Activated CD4-positive, CD25-positive, alpha-beta regulatory T cell treated with anti-CD3 and anti-CD28 coated beads, Interleukin-2, amount 50 U/mL, for 24 hours (primary cell): ENCODE measurements at regions not wholly inside any gene's neighbourhood (a gene's known extent, or its start where the extent isn't known, plus 50 kb on each side); places are given as distances from the start of the nearest gene placed in this dataset.

Experiments
- ATAC-seq, 2 donors: fragments of 150-1000 bp; cut with Tn5 transposase; one replicate each; pipeline ENCODE4 v1.10.0; 2021; ENCODE audit warnings: mild to moderate bottlenecking in 1 of 2, moderate library complexity in 1 of 2

DNA sequence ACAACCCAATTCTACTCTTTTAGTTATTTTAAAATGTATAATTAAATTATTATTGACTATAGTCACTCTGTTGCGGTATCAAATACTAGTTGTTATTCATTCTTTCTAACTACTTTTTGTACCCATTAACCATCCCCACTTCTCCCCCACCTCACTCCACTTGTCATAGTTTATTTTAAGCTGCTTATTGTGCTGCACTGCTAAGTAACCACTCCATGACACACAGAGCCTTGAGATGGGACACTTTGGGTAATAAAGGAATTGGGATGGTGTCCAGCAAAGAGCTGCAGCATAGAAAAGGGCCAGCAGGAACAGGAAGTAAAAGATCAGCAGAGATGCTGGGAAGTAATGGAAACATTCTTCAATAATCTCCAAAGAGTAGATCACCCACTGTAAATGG is 123.0 kb downstream of the RPS29 start:
- no peak for ATAC-seq

- ATAC-seq = peak; percentile 74 to 75
Measured at GRCh38 chr14:49461529-49462401, 124.4 kb downstream of the RPS29 start.

- ATAC-seq = no peak
Measured at GRCh38 chr14:49460662-49461061, 125.5 kb downstream of the RPS29 start.

DNA sequence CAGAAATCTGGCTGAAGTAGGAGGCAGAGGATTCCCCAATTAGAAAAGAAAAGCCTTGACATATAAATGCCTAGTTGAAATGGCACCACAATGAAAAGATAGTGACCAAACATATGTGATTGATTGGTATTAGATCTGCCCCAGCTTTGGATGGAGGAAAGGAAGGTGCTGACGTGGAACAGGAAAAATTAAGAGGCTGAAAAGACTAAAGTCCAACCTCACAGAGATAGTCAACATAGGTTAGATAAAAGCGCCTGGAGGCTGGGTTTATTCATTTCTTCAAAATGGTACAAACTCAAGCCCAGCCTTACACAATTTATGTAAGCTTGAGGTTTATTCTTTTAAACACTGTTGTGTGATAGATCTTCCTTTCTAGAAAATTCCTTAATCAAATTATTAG is 129.6 kb downstream of the RPS29 start:
- no peak for ATAC-seq

DNA sequence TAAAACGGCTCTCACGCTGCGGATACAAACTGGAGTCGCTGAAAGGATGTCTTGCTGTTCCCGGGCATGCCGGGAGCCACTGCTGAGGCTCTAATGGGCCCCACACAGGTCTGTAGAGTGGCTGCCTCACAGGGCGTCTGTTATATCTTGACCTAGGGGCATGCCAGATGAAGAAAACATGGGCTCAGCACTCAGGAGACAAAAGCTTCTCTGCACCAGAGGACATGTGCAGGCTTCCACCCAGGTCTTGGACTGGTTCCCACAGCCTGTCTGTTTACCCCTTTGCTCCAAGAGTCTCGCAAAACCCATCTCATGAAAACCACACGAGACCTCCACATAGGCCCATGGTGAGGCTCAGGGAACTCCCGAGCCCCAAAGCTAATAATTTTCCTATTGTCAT is 134.2 kb downstream of the RPS29 start:
- ATAC-seq = no peak

DNA sequence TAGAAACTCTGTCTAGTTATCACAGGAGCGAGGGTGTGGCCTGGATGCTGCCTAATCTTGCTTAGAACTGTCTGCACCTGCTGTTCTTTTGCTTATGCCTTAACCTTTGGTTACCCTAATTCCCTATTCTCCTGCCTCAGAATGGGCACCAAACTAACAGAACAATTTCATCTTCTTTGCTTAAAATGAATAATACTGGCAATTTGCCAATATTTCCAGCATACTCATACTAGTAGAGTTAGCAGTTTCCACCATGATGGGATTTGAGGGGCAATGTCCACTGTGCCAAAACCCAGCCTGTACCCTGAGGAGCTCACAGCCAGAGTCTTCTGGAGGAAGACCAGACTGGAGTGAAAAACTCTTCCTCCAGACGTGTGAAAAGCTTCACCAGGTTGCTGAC is 136.4 kb downstream of the RPS29 start:
- ATAC-seq = no peak

DNA sequence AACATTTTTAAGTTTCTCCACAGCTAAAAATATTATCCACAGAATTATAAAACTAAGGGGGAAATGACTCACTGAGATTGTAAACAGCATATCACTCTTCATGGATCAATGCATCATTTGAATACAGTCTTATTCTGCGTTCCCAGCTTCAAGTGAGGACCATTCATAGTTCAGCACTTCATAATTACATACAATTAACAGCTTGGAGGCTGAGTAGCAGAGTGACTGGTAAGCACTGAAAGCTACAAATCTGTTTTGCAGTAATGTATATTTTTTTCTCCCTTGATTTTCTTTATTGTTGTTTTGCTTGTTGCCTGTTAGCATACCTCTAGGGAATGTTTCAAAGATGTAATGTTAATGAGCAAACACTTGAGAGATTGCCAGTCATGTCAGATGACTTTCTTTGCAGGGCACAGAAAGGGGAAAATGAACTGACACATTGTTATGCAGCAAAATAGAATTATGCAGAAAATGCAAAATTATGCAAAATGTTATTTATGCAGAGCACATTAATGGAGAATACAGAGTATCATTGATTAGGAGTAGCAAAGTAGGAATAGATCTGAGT is 138.6 kb downstream of the RPS29 start:
- ATAC-seq = no peak

GRCh38 chr14:49446801-49447200 is 139.4 kb downstream of the RPS29 start:
- no peak for ATAC-seq

- ATAC-seq = no peak
Measured at GRCh38 chr14:49438256-49438770, 147.9 kb downstream of the RPS29 start.

- ATAC-seq = no peak
Measured at GRCh38 chr14:49428076-49428475, 158.1 kb downstream of the RPS29 start.

DNA sequence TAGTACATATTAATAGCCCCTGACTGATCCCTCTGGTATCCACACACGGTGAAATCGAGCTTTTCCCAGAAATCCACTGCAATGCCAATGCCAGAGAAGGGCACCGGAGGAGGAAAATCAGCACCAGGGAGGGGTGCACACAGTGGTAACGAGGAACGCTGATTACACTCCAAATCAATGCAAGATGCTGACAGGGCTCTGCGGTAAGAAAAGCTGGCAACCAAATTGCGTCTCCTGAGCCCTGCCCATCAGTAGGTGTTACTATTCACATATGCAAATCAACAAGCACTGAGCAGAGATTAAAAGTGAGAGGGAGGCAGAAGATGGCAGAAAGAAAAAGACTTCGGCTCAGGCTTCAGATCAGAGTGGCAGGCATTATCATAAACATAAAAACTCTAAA is 159.1 kb downstream of the RPS29 start:
- ATAC-seq = no peak

- ATAC-seq = no peak
Measured at GRCh38 chr14:49425921-49426320, 160.3 kb downstream of the RPS29 start.

DNA sequence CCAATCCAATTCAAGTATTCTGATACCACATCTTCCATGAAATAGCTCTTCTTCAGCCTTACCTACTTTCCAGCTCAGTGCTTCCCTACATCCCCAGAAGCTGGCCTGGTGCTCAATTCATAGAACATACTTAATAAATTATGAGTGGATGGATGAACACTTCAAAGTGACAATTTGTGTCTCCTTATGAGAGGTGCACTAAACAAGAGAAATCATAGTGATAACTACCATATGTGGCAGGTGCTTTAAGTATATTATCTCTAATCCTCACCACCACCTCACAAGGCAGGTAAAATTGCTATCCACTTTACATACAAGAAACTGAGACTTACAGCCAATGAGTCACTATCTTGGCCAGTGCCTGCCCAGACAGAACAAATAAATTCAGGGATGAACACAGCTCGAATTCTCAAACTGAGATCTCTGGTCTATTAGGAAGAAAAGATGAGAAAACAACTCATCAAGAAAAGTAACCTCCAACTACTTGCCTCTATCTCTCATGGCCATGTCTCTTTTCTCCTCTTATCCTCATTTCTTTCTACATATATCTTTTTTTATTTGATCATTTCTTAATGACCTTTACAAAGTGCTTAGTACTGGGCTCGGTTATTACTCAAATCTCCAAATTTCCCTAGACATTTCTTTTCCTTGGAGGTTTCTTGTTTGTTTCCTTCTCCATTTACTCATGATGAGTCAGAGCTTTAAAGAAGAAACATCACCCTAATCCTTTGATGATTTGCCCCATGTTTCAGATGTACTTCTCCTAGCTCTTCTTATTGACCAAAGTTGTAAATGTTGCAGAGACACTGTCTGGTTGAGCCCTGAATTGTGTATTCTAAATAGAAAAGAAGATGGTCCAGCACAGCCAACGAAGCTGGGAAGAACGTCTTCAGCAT is 161.5 kb downstream of the RPS29 start:
- ATAC-seq = no peak

GRCh38 chr14:49420201-49420600 is 166.0 kb downstream of the RPS29 start:
- ATAC-seq = peak; percentile 39 to 71

GRCh38 chr14:49418789-49419188 is 167.4 kb downstream of the RPS29 start:
- peak; percentile 29 to 52 for ATAC-seq

DNA sequence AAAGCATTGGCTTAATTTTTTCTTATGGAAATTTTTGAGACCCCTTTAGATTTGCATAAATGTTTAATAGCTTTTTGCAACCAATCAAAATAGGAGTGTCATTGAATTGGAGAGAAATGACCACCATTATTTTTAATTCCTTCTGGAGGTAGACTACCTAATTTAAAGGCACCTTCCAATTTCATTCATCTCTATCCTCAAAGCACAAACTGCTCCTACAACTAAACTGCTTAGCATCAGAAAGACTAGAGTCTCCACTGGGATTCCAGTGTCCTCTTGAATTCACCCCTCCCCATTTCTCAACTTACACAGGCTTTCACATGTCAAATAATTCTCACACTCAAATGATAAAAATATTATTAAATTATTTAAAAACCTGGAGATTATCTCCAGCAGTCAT is 168.4 kb downstream of the RPS29 start:
- no peak for ATAC-seq

GRCh38 chr14:49408187-49408933 is 177.8 kb downstream of the RPS29 start:
- no peak for ATAC-seq

DNA sequence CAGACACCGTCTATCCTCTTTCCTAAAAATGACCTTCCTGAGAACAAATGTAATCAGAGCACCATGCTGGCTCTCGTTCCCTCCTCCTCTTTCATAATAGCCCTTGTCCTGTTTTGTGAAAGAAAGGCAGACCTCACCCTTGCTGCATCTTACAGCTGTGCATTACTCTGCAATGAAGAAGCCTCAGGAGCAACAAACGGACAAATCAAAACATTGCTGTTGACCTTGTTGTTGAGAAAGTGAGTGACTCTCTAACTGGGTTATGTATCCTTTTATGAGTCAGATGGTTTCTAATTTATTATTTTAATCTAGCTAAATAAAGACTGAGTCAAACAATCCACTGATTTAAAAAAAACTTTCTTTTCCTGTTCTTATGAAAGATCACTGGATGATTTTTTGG is 180.9 kb downstream of the RPS29 start:
- no peak for ATAC-seq

- ATAC-seq = no peak
Measured at GRCh38 chr14:49401373-49401772, 184.8 kb downstream of the RPS29 start.

- no peak for ATAC-seq
Measured at GRCh38 chr14:49396801-49397200, 189.4 kb downstream of the RPS29 start.

- ATAC-seq = no peak
Measured at GRCh38 chr14:49381778-49382177, 204.4 kb downstream of the RPS29 start.

DNA sequence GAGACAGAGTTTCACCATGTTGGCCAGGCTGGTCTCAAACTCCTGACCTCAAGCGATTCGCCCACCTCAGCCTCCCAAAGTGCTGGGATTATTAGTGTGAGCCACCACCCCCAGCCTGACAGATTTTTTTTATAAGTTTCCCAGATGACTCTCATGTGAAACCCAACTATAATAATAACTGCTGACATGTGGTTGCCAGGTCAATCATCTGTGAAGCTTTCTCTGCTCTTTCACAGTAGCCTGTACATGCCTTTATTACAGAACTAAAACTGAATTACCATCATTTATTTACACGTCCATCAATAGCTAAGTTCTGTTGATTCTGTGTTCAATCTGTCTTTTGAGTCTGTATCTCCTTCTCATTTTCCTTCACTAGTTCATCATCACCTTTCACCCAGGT is 218.5 kb downstream of the RPS29 start:
- no peak for ATAC-seq

- ATAC-seq = no peak
Measured at GRCh38 chr14:49366416-49366815, 219.8 kb downstream of the RPS29 start.
